GM03348 (cell line): ENCODE measurements at regions not wholly inside any gene's neighbourhood (a gene's known extent, or its start where the extent isn't known, plus 50 kb on each side); places are given as distances from the start of the nearest gene placed in this dataset.

ENCODE experiments used
- DNase-seq: peaks from one replicate; pipeline ENCODE4 v3.0.0; 2012; ENCODE audit warnings: low spot score

GRCh38 chr7:156223935-156224832 lies 411.9 kb upstream of the SHH start:
- DNase-seq: no peak

DNA sequence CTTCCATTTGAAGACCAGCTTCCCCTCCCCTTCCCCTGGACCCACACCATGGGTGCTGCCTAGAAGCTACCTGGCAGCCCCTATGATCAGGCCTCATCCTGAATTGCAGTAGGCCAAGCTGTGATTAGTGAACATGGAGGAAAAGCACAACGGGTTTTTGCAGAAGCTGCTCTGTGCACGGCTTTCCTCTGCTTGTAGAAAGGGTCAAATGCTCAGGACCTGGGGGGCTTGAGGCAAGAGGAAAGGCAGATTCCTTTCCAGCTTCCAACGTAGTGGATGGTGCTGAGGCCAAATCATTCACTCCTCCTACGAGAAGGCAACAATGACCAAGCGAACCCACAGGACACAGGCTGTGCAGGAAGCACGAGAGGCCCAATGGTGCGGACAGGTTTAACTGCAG lies 410.3 kb upstream of the SHH start:
- DNase-seq: no peak

DNA sequence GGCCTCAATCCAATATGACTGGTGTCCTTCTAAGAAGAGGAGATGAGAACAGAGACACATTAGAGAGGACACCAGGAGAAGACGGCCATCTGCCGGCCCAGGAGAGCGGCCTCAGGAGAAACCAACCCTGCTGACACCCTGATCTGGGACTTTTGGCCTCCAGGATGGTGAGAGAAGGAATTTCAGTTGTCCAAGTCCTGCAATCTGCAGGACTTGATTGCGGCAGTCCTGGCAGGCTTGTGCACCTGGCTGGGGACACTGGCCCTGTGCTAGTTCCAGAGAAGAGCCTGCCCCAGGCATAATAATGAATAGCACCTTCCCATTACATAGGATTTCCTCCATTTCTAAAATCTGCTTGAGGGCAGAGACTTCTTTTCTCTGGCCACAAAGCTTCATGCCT lies 409.9 kb upstream of the SHH start:
- no peak for DNase-seq

GRCh38 chr7:156220701-156221100 lies 408.4 kb upstream of the SHH start:
- no peak for DNase-seq

DNA sequence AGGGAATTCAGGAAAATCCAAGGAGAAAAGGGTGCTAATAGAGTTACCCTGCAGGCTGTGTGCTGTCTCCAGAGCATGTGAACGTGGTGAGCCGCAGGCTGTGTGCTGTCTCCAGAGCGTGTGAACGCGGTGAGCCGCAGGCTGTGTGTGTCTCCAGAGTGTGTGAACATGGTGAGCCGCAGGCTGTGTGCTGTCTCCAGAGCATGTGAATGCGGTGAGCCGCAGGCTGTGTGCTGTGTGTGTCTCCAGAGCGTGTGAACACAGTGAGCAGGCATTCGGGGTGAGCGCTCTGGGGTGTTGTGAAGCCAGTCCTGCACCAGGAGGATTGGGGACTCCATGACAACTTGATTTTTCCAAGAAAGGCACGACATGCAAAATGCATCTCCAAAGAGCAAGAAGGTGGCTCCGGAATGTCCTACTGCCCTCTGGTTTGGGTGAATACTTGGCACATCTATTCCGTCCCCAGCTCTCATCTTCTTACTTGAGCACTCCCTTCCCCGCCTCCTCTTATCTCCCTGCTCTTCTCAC lies 407.9 kb upstream of the SHH start:
- no peak for DNase-seq

DNA sequence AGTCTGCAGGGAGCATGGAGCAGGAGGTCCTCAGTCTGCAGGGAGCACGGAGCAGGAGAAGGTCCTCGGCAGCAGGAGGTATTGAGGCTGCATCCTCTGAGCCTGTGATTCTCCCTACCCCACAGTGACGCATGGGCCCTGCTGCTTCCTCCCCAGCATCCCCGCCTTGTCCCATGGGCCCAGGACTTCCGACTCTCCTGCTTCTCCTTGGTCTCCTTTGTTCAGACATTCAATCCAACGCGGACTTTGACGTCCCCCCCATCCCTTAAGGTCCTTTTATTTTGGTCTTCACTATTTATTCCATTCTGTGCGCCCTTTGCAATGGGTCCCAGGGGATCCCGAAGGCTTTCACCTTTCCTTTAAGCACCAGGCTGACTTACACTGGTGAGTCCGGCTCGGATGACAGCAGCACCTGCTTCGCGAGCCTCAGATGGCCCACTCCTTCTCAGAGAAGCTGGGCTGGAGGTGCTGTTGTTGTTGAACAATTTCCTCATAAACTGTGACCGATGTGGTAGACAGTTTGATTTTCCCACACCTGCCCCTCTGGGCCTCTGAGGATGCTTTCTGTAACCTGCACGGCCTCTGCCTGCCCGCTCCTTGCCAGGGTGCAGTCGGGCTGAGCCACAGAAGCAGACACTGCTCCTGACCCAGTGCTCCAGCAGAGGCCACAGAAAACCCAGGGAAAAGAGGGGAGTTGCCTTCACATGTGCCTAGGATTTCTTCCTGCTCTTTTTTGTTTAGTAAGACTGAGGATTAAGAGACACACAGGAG lies 407.2 kb upstream of the SHH start:
- no peak for DNase-seq

DNA sequence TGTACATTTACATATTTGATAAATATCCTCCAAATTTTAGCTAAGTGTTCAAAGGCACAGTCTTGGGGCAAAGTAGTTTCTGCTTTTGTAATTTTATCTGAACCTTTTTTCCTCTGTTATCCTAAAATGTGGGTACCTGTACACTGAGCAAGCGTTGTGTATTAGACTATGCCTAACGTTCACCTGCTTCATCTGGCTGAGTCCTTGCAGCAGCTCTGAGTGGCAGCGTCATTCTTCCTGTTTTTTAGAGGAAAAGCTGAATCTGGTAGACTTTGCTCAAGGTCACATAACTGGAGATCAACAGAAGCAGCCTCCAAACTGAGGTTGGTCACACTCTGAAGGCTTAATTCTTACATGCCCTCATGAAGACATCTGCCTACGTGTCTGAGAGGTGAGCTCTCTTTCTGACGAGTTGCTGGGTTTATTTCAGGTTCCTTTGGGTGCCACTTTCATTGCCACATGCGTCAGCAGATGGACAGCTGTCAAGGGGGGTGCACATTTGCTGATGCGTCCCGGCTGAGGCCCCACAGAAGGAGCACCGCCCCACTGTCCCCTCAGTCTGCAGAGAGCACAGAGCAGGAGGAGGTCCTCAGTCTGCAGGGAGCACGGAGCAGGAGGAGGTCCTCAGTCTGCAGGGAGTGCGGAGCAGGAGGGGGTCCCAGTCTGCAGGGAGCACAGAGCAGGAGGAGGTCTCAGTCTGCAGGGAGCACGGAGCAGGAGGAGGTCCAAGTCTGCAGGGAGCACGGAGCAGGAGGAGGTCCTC lies 406.5 kb upstream of the SHH start:
- no peak for DNase-seq

- DNase-seq: no peak
Measured at GRCh38 chr7:156217803-156218202, 405.5 kb upstream of the SHH start.

GRCh38 chr7:156209087-156209486 lies 396.8 kb upstream of the SHH start:
- no peak for DNase-seq

GRCh38 chr7:156207306-156207705 lies 395.0 kb upstream of the SHH start:
- DNase-seq: no peak

DNA sequence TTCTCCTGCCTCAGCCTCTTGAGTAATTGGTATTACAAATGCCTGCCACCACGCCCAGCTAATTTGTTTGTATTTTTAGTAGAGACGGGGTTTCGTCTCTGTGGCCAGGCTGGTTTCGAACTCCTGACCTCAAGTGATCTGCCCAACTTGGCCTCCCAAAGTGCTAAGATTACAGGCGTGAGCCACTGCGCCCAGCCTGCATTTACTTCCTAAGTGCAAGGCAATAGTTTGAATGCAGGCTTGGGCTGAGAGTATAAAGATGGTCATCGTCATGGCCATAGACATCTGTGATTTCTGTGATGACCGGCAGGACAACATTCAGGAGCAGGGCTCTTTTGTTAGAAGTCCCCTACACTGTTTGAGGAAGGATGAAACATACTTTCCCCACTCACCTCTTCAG lies 393.9 kb upstream of the SHH start:
- DNase-seq: no peak

DNA sequence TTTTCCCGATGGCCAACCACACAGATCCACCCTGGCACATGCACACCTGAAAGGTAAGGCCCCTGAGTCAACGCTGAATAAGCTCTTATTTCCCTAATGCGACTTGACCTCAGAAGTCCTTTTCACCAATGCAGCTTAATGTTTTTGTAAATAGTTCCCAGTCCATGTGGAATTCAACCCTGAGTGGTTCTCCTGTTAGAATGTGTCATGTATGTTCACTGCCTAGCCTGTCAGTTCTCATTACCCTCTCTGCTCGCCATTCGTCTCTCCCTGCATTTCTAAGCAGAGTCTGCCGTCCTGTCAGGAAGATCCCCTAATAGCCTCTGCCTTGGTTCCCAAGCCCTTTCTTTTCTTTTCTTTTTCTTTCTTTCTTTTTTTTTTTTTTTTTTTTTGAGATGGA lies 392.6 kb upstream of the SHH start:
- no peak for DNase-seq

GRCh38 chr7:156203923-156204322 lies 391.7 kb upstream of the SHH start:
- DNase-seq: no peak

DNA sequence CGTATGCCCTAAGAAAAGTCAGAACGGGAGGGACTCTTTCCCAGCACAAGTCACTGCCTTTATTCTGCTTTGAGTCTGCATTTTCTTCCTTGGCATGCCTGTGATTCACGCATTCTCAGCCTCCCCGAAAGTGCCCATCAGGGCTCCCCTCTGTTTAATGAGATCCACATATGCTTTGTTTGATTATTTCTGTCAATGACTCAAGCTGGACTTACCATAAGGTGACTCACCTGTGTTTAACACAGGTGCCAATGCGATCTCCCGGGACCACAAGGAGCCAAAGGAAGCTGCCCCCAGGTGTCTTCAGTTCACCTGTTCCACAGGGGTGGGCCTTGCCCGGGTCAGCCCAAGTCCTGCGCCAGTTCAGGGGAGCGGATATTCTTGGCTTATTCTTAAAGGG lies 386.0 kb upstream of the SHH start:
- no peak for DNase-seq

DNA sequence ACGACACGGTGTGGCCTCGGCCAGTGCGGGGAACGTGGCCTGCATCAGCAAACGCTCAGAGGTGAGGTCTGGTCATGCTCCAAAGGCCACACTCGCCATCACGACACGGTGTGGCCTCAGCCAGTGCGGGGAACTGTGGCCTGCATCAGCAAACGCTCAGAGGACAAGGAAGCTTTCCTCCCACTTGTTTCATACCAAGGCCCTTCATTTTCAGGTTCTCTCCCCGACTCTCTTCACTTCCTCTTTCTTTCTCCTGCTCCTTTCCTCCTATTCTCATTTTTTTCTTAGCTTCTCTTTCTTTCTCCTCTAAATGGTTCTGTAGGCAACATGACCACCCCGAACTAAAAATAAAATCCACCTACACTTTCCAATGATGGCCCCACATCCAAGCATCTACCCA lies 384.4 kb upstream of the SHH start:
- no peak for DNase-seq

DNA sequence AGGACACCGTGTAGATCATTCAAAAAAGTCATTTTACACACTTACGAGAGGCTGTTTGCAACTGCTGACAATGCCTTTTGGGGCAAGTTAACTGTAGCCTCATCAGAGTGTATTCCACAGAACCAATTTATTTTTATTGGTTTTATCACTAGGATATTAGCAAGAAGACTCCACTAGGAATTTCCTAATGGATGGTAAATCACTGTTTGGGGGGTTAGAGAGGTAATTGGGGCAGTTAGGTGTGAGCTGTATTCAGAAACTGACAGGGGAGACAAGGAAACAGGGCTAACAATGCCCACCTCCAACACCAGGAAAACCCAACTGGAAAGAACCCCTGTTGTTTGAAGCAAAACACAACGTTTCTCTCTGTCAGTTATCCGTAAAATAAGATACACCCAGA lies 383.0 kb upstream of the SHH start:
- no peak for DNase-seq

GRCh38 chr7:156194813-156195212 lies 382.6 kb upstream of the SHH start:
- DNase-seq: no peak

DNA sequence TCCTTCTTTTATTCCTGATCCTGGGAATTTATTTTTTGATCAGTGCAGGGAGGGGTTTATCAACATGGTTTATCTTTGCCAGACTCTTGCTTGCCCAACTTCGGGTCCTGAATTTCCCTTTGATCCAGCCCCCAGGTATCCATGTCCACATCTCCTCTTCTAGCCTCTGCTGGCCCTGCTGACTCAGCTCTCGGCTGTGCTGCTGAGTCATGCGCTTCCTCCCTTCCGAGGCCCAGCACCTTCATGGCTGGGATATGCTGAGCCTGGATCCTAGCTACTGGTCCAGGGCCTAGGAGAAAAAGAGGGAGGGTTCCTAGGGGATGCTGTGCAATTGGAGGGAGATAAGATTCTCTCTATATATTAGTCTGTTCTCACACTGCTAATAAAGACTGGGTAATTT lies 380.7 kb upstream of the SHH start:
- DNase-seq: no peak

- DNase-seq: no peak
Measured at GRCh38 chr7:156191090-156191489, 378.8 kb upstream of the SHH start.

GRCh38 chr7:156185076-156185475 lies 372.8 kb upstream of the SHH start:
- DNase-seq: no peak

- no peak for DNase-seq
Measured at GRCh38 chr7:156184164-156184563, 371.9 kb upstream of the SHH start.

DNA sequence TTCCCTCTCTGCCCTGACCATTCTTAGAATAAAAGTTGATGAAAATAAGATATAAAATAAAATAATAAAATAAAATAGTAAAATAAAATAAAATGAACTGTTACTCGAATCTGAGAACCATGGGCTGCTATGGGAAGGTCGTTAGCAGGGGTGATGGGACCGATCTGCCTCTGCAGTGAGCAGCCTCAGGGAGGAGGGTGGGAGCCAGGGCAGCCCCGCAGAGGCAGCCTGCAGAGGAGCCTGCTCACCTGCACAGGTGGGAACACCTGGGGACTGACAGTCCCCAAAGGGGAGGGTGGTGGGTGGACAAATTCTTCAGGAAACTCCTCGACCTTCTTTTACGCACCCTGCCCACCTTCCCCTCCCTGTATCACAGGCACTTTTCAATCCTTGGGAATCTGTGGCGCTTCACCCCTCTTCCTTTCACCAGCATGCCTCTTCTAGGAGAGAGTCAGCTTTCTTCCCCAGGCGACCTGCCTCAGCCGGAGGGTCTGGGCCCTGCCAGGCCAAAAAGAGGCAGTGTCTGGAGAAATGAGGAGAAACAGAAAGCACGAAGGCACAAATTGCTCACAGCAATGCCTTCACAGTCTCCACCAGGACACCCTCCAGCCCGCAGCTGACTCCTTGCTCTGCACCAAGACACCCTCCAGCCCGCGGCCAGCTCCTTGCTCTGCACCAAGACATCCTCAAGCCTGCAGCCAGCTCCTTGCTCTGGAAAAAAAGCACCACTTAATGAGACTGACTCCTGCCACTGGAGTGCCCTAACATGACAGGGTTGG lies 368.4 kb upstream of the SHH start:
- no peak for DNase-seq
